ENCODE measurements at regions not wholly inside any gene's neighbourhood (a gene's known extent, or its start where the extent isn't known, plus 50 kb on each side); places are given as distances from the start of the nearest gene placed in this dataset.
A peak's percentile ranks its signal among the peaks of the same experiment; 100 is the strongest.

DNA sequence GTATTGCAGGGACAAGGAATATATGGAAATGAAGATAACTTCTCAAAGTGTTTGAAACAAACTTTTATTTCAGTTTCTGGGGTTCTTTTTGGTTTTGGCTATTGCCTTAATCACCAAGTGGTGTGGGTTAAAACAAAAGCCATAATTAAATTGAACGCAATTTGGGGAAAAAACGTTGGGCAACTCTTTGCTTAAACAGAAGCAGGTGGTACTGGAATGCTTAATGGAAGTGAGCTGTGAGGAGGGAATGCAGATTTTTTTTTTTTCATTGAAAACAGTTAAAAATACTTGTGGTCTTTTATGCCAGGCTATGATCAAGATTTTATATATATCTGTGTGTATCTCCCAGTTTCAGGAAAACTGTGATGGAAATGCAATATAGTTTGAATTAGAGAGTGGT lies 195.7 kb upstream of the TUT7 start:
- TF ChIP-seq, protein P1, sequence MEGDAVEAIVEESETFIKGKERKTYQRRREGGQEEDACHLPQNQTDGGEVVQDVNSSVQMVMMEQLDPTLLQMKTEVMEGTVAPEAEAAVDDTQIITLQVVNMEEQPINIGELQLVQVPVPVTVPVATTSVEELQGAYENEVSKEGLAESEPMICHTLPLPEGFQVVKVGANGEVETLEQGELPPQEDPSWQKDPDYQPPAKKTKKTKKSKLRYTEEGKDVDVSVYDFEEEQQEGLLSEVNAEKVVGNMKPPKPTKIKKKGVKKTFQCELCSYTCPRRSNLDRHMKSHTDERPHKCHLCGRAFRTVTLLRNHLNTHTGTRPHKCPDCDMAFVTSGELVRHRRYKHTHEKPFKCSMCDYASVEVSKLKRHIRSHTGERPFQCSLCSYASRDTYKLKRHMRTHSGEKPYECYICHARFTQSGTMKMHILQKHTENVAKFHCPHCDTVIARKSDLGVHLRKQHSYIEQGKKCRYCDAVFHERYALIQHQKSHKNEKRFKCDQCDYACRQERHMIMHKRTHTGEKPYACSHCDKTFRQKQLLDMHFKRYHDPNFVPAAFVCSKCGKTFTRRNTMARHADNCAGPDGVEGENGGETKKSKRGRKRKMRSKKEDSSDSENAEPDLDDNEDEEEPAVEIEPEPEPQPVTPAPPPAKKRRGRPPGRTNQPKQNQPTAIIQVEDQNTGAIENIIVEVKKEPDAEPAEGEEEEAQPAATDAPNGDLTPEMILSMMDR (IDR thresholded peaks at IDR 0.05; ENCODE audit: insufficient read depth, low read depth, low read length): no peak
- no peak overlapping the region for H3K4me3 ChIP-seq (ENCODE audit: low read depth, low read length)
- DNase-seq (ENCODE audit: low read depth): no peak

DNA sequence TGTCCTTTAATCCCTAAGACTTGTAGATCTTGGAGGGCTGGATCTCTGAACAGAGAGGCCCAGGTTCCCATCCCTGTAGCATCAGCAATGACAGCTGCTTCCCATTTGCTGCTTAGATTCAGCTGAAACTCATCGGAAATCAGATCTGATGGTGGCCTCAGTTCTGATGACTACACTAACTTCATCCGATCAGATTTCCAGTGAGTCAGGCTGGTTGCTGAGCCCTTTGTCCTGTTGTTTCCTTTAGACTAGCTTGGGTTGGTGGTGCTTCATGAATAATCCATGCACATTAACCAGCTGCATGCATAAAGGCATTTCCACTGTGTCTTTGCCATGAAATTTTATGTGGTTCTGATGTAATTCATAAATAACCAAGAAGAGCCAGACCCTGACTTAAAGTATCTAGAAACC lies 195.2 kb upstream of the TUT7 start:
- peak; percentile 81 for DNase-seq (ENCODE audit: low read depth)
- TF ChIP-seq, protein P1 (IDR thresholded peaks at IDR 0.05; ENCODE audit: insufficient read depth, low read depth, low read length): no peak
- no peak overlapping the region for H3K4me3 ChIP-seq (ENCODE audit: low read depth, low read length)

DNA sequence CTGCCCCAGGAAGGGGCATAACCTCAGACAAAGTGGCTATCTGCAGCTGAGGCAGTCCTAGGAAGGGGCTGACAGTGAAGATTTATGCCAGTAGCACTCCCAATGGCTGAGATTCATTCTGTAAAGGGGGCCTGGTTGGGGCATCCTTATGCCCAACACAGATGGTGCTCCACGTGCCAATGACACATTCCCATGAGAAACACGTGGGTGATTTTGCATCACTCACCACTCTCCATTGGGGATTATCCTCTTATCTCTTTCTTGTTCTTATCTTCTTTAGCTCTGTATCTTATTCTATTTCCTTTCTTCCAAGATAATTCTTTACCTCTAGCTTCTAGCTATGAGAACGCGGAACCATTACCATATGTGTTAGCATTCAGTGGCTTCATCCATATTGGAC lies 194.0 kb upstream of the TUT7 start:
- DNase-seq (ENCODE audit: low read depth): no peak
- TF ChIP-seq, protein P1 (IDR thresholded peaks at IDR 0.05; ENCODE audit: insufficient read depth, low read depth, low read length): no peak
- no peak overlapping the region for H3K4me3 ChIP-seq (ENCODE audit: low read depth, low read length)

DNA sequence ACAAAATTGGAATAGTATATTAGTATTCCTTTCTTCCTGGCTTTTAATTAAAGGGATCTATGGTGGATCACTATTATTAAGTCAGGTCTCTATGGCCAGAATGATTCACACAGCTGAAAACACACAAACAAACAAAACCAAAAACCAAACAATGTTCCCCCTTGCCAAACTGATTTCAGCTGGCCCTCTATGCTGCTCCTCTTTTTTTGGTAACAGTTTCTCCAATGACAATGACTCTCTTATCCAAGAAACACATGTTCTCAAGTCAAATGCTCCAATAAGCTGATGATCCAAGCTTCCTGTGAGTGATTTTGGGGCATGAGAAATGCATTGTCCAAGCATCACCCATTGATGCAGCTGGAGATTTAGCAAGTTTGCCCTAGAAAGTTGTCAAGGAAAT lies 193.4 kb upstream of the TUT7 start:
- TF ChIP-seq, protein P1 (IDR thresholded peaks at IDR 0.05; ENCODE audit: insufficient read depth, low read depth, low read length): no peak
- H3K4me3 ChIP-seq (ENCODE audit: low read depth, low read length): no peak overlapping the region
- DNase-seq (ENCODE audit: low read depth): no peak

DNA sequence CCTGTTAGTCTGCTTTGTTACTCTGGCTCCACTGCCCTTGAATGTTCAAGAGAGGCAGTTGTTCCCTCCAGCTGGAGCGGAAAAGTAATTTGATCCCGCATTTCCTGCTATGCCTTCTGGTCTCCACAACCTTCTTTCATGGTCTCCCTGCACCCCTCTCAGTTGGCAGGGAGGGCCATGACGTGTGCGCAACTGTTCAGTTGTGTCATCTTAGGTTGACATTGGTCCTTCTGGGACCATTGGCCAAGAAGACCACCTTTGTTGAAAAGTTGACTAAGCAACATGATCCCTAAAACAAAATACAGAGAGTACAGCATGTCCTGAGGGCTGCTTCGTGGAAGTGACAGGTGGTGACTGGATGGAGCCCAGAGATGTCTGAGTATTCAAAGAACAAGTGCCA lies 192.5 kb upstream of the TUT7 start:
- DNase-seq (ENCODE audit: low read depth): no peak
- TF ChIP-seq, protein P1 (IDR thresholded peaks at IDR 0.05; ENCODE audit: insufficient read depth, low read depth, low read length): no peak

DNA sequence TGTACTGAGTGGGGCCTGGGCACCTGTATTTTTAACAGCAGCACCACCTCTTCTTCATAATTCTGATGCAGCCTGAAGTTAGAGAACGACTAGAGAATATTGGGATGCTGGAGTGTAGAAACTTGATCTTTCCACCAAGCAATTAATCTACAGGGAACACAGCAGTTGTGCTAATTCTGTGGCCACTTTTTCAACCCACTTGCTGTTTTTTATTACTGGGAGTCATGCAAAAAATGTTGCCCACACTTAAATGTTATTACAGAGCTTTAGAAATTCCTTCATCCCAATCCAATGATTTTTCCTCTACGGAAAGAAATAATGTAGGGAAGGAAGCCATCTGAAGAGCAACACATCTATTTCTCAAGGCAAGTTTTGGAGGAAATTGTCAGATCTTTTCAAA lies 190.9 kb upstream of the TUT7 start:
- no peak for DNase-seq (ENCODE audit: low read depth)
- TF ChIP-seq, protein P1 (IDR thresholded peaks at IDR 0.05; ENCODE audit: insufficient read depth, low read depth, low read length): no peak
- H3K4me3 ChIP-seq (ENCODE audit: low read depth, low read length): no peak overlapping the region

More for the DNA sequence above, 192.5 kb upstream of the TUT7 start:
- no peak overlapping the region for H3K4me3 ChIP-seq (ENCODE audit: low read depth, low read length)

DNA sequence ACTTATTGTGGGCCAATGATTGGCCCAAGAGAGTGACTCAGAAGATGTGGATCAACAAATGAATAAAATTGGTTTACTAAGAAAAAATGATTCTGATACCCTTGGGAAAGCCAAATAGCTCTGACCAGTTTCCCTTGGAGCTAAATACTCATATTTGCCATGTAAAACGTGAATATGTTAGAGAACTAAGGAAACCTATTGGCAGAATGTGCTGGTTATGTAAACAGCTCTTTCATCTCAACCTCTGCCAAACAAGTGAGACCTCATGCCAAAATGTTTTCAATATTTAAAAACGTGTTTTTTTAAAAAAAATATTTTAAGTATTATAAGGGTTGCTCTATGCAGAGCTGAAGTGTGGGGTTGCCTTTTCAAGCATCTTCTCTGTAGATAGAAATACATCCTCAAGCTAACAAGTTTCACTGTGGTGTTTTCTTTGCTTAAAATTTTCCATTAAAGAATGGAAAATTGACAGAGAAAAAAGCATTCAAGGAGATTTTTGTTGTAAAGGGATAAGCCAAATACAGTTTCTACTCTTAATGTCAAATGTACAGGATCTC lies 186.9 kb upstream of the TUT7 start:
- DNase-seq (ENCODE audit: low read depth): no peak
- TF ChIP-seq, protein P1 (IDR thresholded peaks at IDR 0.05; ENCODE audit: insufficient read depth, low read depth, low read length): no peak

More for the DNA sequence above, 186.9 kb upstream of the TUT7 start:
- no peak overlapping the region for H3K4me3 ChIP-seq (ENCODE audit: low read depth, low read length)

Measured in fibroblast of villous mesenchyme (primary cell).